H1 (cell line): ENCODE measurements at regions not wholly inside any gene's neighbourhood (a gene's known extent, or its start where the extent isn't known, plus 50 kb on each side); places are given as distances from the start of the nearest gene placed in this dataset.

Source experiments
- CTCF ChIA-PET: fragments of 300-600 bp; sonication (Branson Sonifier 250); formaldehyde crosslinking; loops from one replicate; lab custom pipeline; 2021; ENCODE audit not compliant: partially characterized antibody; lab: Charles Lee
- POLR2A ChIA-PET: fragments of 300-600 bp; sonication (Branson Sonifier 250); formaldehyde crosslinking; loops from one replicate; lab custom pipeline; 2021; ENCODE audit warnings: inconsistent platforms; ENCODE audit not compliant: partially characterized antibody; lab: Charles Lee
- DNase-seq, 2 experiments: peaks; one replicate each; pipeline versions ENCODE4 v3.0.0 to v3.0.0-alpha.2; 2010 to 2022; ENCODE audit warnings: low spot score in 2 of 2, low read depth in 1 of 2, mixed read lengths in 1 of 2
- FAIRE-seq: peaks from 2 replicates; lab custom pipeline; 2011; peaks lifted over from hg19 to GRCh38; lab: Jason Lieb, UNC
- H2AFZ ChIP-seq: 2 replicates; pipeline ENCODE4 v1.8.1; 2012; ENCODE audit warnings: low read length, inconsistent platforms
- H2AK5ac ChIP-seq: 2 replicates; pipeline ENCODE4 v1.6.1; 2013; ENCODE audit warnings: low read depth, low read length
- H2BK120ac ChIP-seq: replicated peaks from 2 replicates; pipeline ENCODE3; 2013; ENCODE audit warnings: low read depth, low read length, inconsistent platforms
- H2BK12ac ChIP-seq: 2 replicates; pipeline ENCODE4 v1.6.1; 2013; ENCODE audit warnings: low read depth, low read length
- H2BK15ac ChIP-seq: 2 replicates; pipeline ENCODE4 v1.6.1; 2013; ENCODE audit warnings: low read length
- H2BK20ac ChIP-seq: 2 replicates; pipeline ENCODE4 v1.6.1; 2013; ENCODE audit warnings: low read length
- H2BK5ac ChIP-seq: 2 replicates; pipeline ENCODE4 v1.6.1; 2013; ENCODE audit warnings: low read depth, low read length
- H3K14ac ChIP-seq: 2 replicates; pipeline ENCODE4 v1.6.1; 2013; ENCODE audit warnings: inconsistent platforms; ENCODE audit not compliant: insufficient read length
- H3K18ac ChIP-seq: 2 replicates; pipeline ENCODE4 v1.6.1; 2013; ENCODE audit warnings: low read length; ENCODE audit errors: extremely low read depth
- H3K23ac ChIP-seq: 2 replicates; pipeline ENCODE4 v1.6.1; 2013; ENCODE audit warnings: inconsistent platforms; ENCODE audit not compliant: insufficient read length
- H3K23me2 ChIP-seq: 2 replicates; pipeline ENCODE4 v1.6.1; 2013; ENCODE audit warnings: low read depth, low read length
- H3K27ac ChIP-seq: 2 replicates; pipeline ENCODE4 v1.6.1; 2011; ENCODE audit warnings: low read depth, low read length, inconsistent platforms
- H3K27me3 ChIP-seq, 4 experiments: replicated peaks in 1 of 4; 1 replicate in 1 of 4; 2 replicates in 3 of 4; pipeline versions ENCODE4 v1.6.1 to v1.8.1; 2011 to 2013; ENCODE audit warnings: low read length in 3 of 4, mild to moderate bottlenecking in 3 of 4, inconsistent platforms in 2 of 4, mixed read lengths in 2 of 4, moderate library complexity in 1 of 4; ENCODE audit not compliant: control insufficient read depth in 3 of 4, insufficient read depth in 3 of 4; ENCODE audit errors: extremely low read depth in 1 of 4
- H3K36me3 ChIP-seq, 4 experiments: 2 replicates each; pipeline versions ENCODE4 v1.6.1 to v1.8.1; 2011 to 2013; ENCODE audit warnings: mild to moderate bottlenecking in 4 of 4, low read length in 3 of 4, moderate library complexity in 2 of 4, control low read depth in 1 of 4, inconsistent platforms in 1 of 4; ENCODE audit not compliant: insufficient read depth in 4 of 4, control insufficient read depth in 2 of 4
- H3K4ac ChIP-seq: replicated peaks from 2 replicates; pipeline ENCODE3; 2013; ENCODE audit warnings: low read length, low read depth, mixed read lengths, inconsistent platforms; ENCODE audit not compliant: insufficient read length
- H3K4me1 ChIP-seq, 4 experiments: replicated peaks in 1 of 4; 1 replicate in 1 of 4; 2 replicates in 3 of 4; pipeline versions ENCODE4 v1.6.1 to v1.8.1; 2011 to 2013; ENCODE audit warnings: low read length in 3 of 4, inconsistent platforms in 2 of 4, mixed read lengths in 1 of 4; ENCODE audit not compliant: insufficient read depth in 4 of 4, control insufficient read depth in 3 of 4
- H3K4me2 ChIP-seq, 2 experiments: 2 replicates each; pipeline versions ENCODE4 v1.6.1 to v1.8.1; 2011 to 2013; ENCODE audit warnings: low read depth in 2 of 2, low read length in 2 of 2, control low read depth in 1 of 2, inconsistent platforms in 1 of 2, mild to moderate bottlenecking in 1 of 2; ENCODE audit not compliant: insufficient read depth in 1 of 2
- H3K4me3 ChIP-seq, 4 experiments: fragments of 200-600, 300-600 bp in 1 of 4; sonication (generic), shearing (Covaris generic), sonication (Bioruptor Twin) in 1 of 4; 2 replicates each; pipeline versions ENCODE4 v1.5.1 to v1.8.1; 2011 to 2016; ENCODE audit warnings: low read length in 4 of 4, low read depth in 3 of 4, control low read depth in 2 of 4, inconsistent platforms in 2 of 4, mild to moderate bottlenecking in 2 of 4, mixed read lengths in 1 of 4, moderate library complexity in 1 of 4; ENCODE audit not compliant: insufficient read depth in 2 of 4; ENCODE audit errors: extremely low read depth in 1 of 4
- H3K56ac ChIP-seq: replicated peaks from 2 replicates; pipeline ENCODE3; 2013; ENCODE audit warnings: low read depth, mild to moderate bottlenecking, mixed read lengths, low read length, inconsistent platforms; ENCODE audit not compliant: insufficient read length
- H3K79me1 ChIP-seq: 2 replicates; pipeline ENCODE4 v1.6.1; 2013; ENCODE audit warnings: low read depth, low read length, control low read depth
- H3K79me2 ChIP-seq, 2 experiments: 2 replicates each; pipeline versions ENCODE4 v1.6.1 to v1.8.1; 2012 to 2013; ENCODE audit warnings: low read length in 2 of 2, mild to moderate bottlenecking in 2 of 2, inconsistent platforms in 1 of 2; ENCODE audit not compliant: insufficient read depth in 2 of 2, control insufficient read depth in 1 of 2
- H3K9ac ChIP-seq, 4 experiments: replicated peaks in 1 of 4; 1 replicate in 1 of 4; 2 replicates in 3 of 4; pipeline versions ENCODE4 v1.6.1 to v1.8.1; 2011 to 2013; ENCODE audit warnings: low read depth in 3 of 4, low read length in 3 of 4, control low read depth in 2 of 4, mild to moderate bottlenecking in 2 of 4, moderate library complexity in 2 of 4, inconsistent platforms in 1 of 4; ENCODE audit errors: extremely low read depth in 1 of 4
- H3K9me3 ChIP-seq, 2 experiments: 2 replicates each; pipeline versions ENCODE4 v1.6.1 to v1.8.1; 2012 to 2013; ENCODE audit warnings: mild to moderate bottlenecking in 2 of 2, moderate library complexity in 2 of 2, control low read depth in 1 of 2, inconsistent platforms in 1 of 2, low read depth in 1 of 2, low read length in 1 of 2, mixed read lengths in 1 of 2; ENCODE audit not compliant: insufficient read depth in 2 of 2
- H4K20me1 ChIP-seq, 2 experiments: replicated peaks in 1 of 2; 2 replicates each; pipeline versions ENCODE3 to v1.8.1; 2011 to 2013; ENCODE audit warnings: inconsistent platforms in 2 of 2, low read length in 2 of 2, mild to moderate bottlenecking in 1 of 2; ENCODE audit not compliant: insufficient read depth in 2 of 2, control insufficient read depth in 1 of 2
- H4K5ac ChIP-seq: 2 replicates; pipeline ENCODE4 v1.6.1; 2013; ENCODE audit warnings: low read length, low read depth, mixed read lengths, inconsistent platforms; ENCODE audit not compliant: insufficient read length
- H4K8ac ChIP-seq: 2 replicates; pipeline ENCODE4 v1.8.0; 2013; ENCODE audit warnings: mild to moderate bottlenecking, moderate library complexity, low read length, inconsistent platforms; ENCODE audit not compliant: insufficient read depth; ENCODE audit errors: extremely low read depth
- H4K91ac ChIP-seq: replicated peaks from 2 replicates; pipeline ENCODE3; 2013; ENCODE audit warnings: low read length, mixed read lengths, inconsistent platforms; ENCODE audit not compliant: insufficient read length
- BRCA1 ChIP-seq: IDR thresholded peaks from 2 replicates; pipeline ENCODE4 v1.6.1; 2012; ENCODE audit warnings: low read depth, low read length, improper control_type of control experiment
- CREB1 ChIP-seq: IDR thresholded peaks from 2 replicates; pipeline ENCODE4 v1.6.1; 2012; ENCODE audit warnings: inconsistent platforms
- GTF2F1 ChIP-seq: IDR thresholded peaks from 2 replicates; pipeline ENCODE4 v1.6.1; 2012; ENCODE audit warnings: low read depth, low read length, improper control_type of control experiment, borderline replicate concordance
- HDAC2 ChIP-seq, 2 experiments: fragments of 300-600 bp in 1 of 2; sonication (generic) in 1 of 2; IDR thresholded peaks; 2 replicates each; pipeline ENCODE4 v1.6.1; 2011 to 2012; ENCODE audit warnings: low read depth in 2 of 2, low read length in 2 of 2, mild to moderate bottlenecking in 2 of 2, moderate library complexity in 2 of 2, borderline replicate concordance in 1 of 2, inconsistent platforms in 1 of 2
- KDM1A ChIP-seq: fragments of 200-600, 300-600 bp; sonication (generic); IDR thresholded peaks from 2 replicates; pipeline ENCODE4 v1.7.1; 2016; ENCODE audit warnings: mild to moderate bottlenecking, low read length, borderline replicate concordance
- MAFK ChIP-seq: IDR thresholded peaks from 2 replicates; pipeline ENCODE4 v1.6.1; 2012; ENCODE audit warnings: low read depth, mild to moderate bottlenecking, improper control_type of control experiment, low read length
- RAD21 ChIP-seq, 2 experiments: IDR thresholded peaks in 1 of 2; conservative IDR thresholded peaks in 1 of 2; 2 replicates each; pipeline ENCODE4 v1.6.1; 2011; ENCODE audit warnings: low read depth in 2 of 2, low read length in 2 of 2, improper control_type of control experiment in 1 of 2, inconsistent platforms in 1 of 2, mild to moderate bottlenecking in 1 of 2, moderate library complexity in 1 of 2
- RFX5 ChIP-seq: IDR thresholded peaks from 2 replicates; pipeline ENCODE4 v1.6.1; 2011; ENCODE audit warnings: low read depth, low read length, improper control_type of control experiment, borderline replicate concordance
- RNF2 ChIP-seq: fragments of 200-900, 300-1000 bp; sonication (generic); IDR thresholded peaks from 2 replicates; pipeline ENCODE4 v1.7.1; 2016; ENCODE audit warnings: borderline replicate concordance, low read depth, mild to moderate bottlenecking, antibody characterized with exemption, low read length; ENCODE audit not compliant: poor library complexity, severe bottlenecking; ENCODE audit errors: missing control alignments
- RXRA ChIP-seq: IDR thresholded peaks from 2 replicates; pipeline ENCODE4 v1.6.1; 2011; ENCODE audit warnings: low read depth, mild to moderate bottlenecking, low read length, moderate library complexity; ENCODE audit not compliant: insufficient read depth
- SP4 ChIP-seq: IDR thresholded peaks from 2 replicates; pipeline ENCODE4 v1.6.1; 2012; ENCODE audit warnings: low read length, inconsistent platforms
- SUZ12 ChIP-seq: fragments of 200-600 bp; sonication (generic); IDR thresholded peaks from 2 replicates; pipeline ENCODE4 v1.6.1; 2012; ENCODE audit warnings: mild to moderate bottlenecking, inconsistent platforms, low read length, moderate library complexity, mixed read lengths
- TEAD4 ChIP-seq: IDR thresholded peaks from 2 replicates; pipeline ENCODE4 v1.6.1; 2012; ENCODE audit warnings: low read depth, low read length, inconsistent platforms, mixed read lengths
- ZNF274 ChIP-seq: IDR thresholded peaks from 2 replicates; pipeline ENCODE4 v1.7.0; 2012; ENCODE audit warnings: low read length, borderline replicate concordance; ENCODE audit errors: extremely low read depth
- TF ChIP-seq, protein P1 (sequence below): IDR thresholded peaks from 2 replicates; pipeline ENCODE4 v1.6.1; 2011; ENCODE audit warnings: low read depth, mild to moderate bottlenecking, low read length; ENCODE audit not compliant: insufficient read depth

DNA sequence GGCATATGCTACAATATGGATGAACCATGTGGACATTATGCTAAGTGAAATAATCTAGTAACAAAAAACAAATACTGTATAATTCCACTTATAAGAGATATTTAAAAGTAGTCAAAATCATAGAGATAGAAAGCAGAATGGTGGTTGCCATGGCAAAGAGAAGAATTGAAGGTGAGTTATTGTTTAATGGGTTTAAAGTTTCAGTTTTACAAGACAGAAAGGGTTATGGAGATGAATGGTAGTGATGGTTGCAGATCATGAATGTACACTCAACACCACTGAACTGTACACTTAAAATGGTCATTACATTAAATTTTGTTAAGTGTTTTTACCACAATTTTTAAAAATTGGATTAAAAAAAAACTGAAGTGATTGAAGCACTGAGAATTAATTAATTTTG is 298.2 kb upstream of the ZC3H15 start:
- H2BK120ac ChIP-seq: no peak overlapping the region
- H3K9me3 ChIP-seq: peaks cover 3 to 6% of the 10 kb centered on the region in 2 experiments; a peak in 2 of 4 replicates
- no peak overlapping the region for H3K27ac ChIP-seq
- H2BK12ac ChIP-seq: no peak overlapping the region
- no peak overlapping the region for H3K4me2 ChIP-seq
- H3K14ac ChIP-seq: no peak overlapping the region
- H3K18ac ChIP-seq: no peak overlapping the region
- ChIA-PET CTCF (no interaction called here), POLR2A (no interaction called here)
- no peak overlapping the region for H2AK5ac ChIP-seq
- no peak overlapping the region for H2BK20ac ChIP-seq
- H3K9ac ChIP-seq: no peak overlapping the region
- DNase-seq: no peak
- no peak overlapping the region for H3K4me3 ChIP-seq
- no peak overlapping the region for H4K5ac ChIP-seq
- H2BK5ac ChIP-seq: no peak overlapping the region
- H3K23me2 ChIP-seq: no peaks in the 10 kb centered on the region
- no peak for FAIRE-seq
- no peak overlapping the region for H2AFZ ChIP-seq
- H3K4ac ChIP-seq: no peak overlapping the region
- no peaks in the 10 kb centered on the region for H3K36me3 ChIP-seq
- no peaks in the 10 kb centered on the region for H3K4me1 ChIP-seq
- H4K91ac ChIP-seq: no peak overlapping the region
- H2BK15ac ChIP-seq: no peak overlapping the region
- no peaks in the 10 kb centered on the region for H3K79me1 ChIP-seq
- H4K8ac ChIP-seq: no peak overlapping the region
- H3K56ac ChIP-seq: no peak overlapping the region
- H3K79me2 ChIP-seq: no peaks in the 10 kb centered on the region
- no peak overlapping the region for H3K23ac ChIP-seq
- no peaks in the 10 kb centered on the region for H4K20me1 ChIP-seq
- no peaks in the 10 kb centered on the region for H3K27me3 ChIP-seq
- TF ChIP-seq, protein P1, sequence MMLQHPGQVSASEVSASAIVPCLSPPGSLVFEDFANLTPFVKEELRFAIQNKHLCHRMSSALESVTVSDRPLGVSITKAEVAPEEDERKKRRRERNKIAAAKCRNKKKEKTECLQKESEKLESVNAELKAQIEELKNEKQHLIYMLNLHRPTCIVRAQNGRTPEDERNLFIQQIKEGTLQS: no peak
- TF ChIP-seq RAD21 (IDR thresholded peaks at IDR 0.05 in 1 of 2, conservative IDR thresholded peaks at IDR 0.05 in 1 of 2; ENCODE audit: low read depth in 2 of 2, low read length in 2 of 2) (no peak), GTF2F1 (no peak), ZNF274 (no peak), BRCA1 (no peak), HDAC2 (IDR thresholded peaks at IDR 0.05; ENCODE audit: borderline replicate concordance in 1 of 2, low read depth in 2 of 2, low read length in 2 of 2) (no peak), MAFK (no peak), TEAD4 (no peak), SUZ12 (no peak), KDM1A (no peak), RXRA (no peak), RNF2 (no peak), CREB1 (no peak), SP4 (no peak), RFX5 (no peak)
